Hematopoietic multipotent progenitor cell (in vitro differentiated cells): ENCODE measurements at regions not wholly inside any gene's neighbourhood (a gene's known extent, or its start where the extent isn't known, plus 50 kb on each side); places are given as distances from the start of the nearest gene placed in this dataset.
"Not testable (repeated sequence)": the region's sequence is repeated elsewhere in the genome, so short reads cannot be mapped to it uniquely, and the experiment has no call there.

Source experiments
- DNase-seq, 3 donors: peaks; one replicate each; pipeline ENCODE4 v3.0.0-alpha.2; 2011 to 2015; ENCODE audit warnings: low read depth in 2 of 3, low spot score in 2 of 3

- DNase-seq = no peak
Measured at GRCh38 chr5:174462129-174462528, 262.3 kb upstream of the MSX2 start.

GRCh38 chr5:174464504-174465165, 259.7 kb upstream of the MSX2 start:
- DNase-seq = no peak

- DNase-seq = not testable (repeated sequence)
Measured at GRCh38 chr5:174471528-174471927, 252.9 kb upstream of the MSX2 start.

DNA sequence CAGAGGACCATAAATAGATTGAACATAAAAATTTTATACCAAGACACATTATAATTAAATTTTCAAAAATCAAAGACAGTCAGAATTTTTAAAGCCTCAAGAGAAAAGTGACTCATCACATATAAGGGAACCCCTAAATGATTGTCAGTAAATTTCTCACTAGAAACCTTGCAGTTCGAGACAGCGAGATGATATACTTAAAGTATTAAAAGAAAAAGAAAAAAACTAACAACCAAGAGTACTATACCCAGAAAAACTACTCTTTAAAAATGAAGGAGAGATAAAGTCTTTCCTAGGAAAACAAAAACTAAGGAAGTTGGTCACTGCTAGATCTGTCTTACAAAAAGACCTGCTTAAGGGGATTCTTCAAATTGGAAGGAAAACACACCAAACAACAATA, 251.4 kb upstream of the MSX2 start:
- DNase-seq = no peak

- not testable (repeated sequence) for DNase-seq
Measured at GRCh38 chr5:174476001-174476400, 248.4 kb upstream of the MSX2 start.

DNA sequence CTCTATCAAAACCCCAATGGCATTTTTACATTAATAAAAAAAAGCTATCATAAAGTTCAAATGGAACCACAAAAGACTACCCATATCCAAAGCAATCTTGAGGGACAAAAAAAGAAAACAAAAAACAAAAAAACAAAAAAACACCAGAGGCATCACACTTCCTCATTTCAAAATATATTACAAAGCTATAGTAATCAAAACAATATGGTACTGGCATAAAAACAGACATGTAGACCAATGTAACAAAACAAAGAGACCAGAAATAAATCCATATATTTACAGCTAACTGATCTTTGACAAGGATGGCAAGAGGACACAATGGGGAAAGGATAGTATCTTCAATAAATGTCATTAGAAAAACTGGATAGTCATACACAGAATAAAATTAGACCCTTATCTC, 245.1 kb upstream of the MSX2 start:
- no peak for DNase-seq

GRCh38 chr5:174481737-174482136, 242.6 kb upstream of the MSX2 start:
- DNase-seq = no peak

DNA sequence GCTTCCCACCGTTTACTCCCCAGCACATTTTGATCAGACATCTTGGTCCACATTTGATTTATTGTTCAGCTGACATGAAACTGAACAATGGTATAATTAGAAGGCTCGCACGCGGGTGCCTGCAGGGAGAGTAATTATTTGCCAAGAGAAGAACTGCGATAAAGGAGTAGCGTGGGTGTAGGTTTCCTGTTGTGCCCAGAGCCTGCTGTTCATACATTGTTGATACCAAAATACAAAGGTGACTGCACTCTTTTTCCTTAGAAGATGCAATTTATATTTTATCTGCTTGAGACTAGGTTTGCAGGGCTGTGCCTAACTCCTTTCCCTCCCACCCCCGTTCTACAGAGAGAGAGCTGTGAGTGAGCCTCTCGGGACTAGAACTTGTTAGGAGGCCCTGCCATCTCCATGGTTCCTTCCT, 241.8 kb upstream of the MSX2 start:
- DNase-seq = no peak

GRCh38 chr5:174483411-174483810, 241.0 kb upstream of the MSX2 start:
- no peak for DNase-seq

DNA sequence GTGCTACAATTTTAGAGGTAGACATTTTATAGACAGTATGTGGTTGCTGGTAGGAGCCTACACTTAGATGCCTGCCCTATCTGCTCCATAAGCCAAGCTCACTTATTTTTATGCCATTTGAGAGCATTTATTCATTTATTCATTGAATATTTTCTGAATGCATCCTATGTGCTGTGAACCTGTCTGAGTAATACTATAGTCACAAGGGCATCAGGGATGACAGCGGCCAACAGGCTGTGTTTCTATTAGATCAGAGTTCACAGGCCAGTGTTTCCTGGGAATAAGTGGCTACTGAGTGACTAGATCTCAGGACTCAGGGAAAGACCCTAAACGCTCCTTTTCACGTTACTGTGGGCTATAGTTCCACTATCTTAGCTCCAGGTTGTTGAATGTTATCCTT, 235.2 kb upstream of the MSX2 start:
- DNase-seq = no peak

GRCh38 chr5:174489920-174490597, 234.3 kb upstream of the MSX2 start:
- DNase-seq = no peak

DNA sequence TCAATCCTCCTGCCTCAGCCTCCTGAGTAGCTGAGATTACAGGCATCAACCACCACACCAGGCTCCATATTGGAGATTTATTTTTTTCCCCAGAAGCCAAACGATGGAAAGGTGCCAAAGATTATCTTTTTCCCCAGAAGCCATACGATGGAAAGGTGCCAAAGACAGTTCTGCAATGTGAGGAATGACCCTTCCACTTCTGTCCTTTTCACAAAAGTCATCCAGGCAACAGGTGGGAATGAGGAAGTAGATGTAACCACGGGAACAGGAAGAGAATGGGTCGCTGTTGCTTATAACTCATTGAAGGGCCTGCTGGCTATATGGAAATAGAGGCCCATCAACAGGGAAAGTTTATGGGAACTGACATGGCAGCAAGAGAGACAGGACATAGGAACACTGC, 233.7 kb upstream of the MSX2 start:
- DNase-seq = no peak

DNA sequence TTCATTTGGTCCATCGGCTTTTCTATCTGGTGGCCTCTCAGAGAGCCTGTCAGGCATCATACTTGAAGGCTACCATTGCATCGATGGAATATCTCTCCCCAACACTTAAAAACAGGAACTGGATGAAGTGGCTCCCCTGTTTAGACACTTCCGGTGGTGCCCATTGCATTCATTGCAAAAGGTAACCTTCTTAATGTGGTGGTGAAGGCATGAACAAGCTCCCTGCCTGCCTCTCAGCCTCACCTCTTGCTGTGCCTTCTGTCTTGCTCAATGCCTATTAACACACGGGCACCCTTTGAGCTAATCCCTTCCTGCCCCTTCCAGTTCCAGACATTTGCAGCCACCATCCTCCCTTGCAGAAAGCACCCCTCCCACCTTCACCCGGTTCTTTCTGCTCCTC, 233.1 kb upstream of the MSX2 start:
- DNase-seq = no peak

GRCh38 chr5:174491761-174492350, 232.5 kb upstream of the MSX2 start:
- no peak for DNase-seq

- DNase-seq = no peak
Measured at GRCh38 chr5:174493530-174493929, 230.9 kb upstream of the MSX2 start.

DNA sequence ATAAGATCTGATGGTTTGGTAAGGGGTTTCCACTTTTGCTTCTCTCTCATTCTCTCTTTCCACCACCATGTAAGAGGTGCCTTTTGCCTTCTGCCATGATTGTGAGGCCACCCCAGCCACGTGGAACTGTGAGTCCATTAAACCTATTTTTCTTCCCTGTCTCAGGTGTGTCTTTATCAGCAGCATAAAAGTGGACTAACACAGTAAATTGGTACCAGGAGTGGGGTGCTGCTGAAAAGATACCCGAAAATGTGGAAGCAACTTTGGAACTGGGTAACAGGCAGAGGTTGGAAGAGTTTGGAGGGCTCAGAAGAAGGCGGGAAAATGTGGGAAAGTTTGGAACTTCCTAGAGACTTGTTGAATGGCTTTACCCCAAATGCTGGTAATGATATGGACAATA, 226.4 kb upstream of the MSX2 start:
- DNase-seq = not testable (repeated sequence)

- DNase-seq = not testable (repeated sequence)
Measured at GRCh38 chr5:174498575-174498974, 225.8 kb upstream of the MSX2 start.

DNA sequence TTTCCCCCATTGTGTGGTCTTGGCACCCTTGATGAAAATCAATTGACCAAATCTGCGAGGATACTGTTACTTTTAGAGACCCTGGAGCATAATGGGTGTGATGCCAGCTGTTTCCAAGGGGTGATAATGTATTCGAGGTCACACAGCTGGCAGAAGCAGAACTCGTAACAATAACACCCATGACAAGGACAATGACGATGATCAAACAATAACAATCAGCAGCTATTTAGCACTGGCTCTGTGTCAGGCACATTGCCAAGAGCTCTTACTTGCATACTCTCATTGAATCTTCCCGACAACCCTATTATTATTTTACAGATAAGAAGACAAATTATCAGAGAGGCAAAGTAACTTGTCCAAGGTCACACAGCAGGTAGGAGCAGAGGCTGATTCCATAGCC, 223.7 kb upstream of the MSX2 start:
- no peak for DNase-seq

GRCh38 chr5:174501461-174502069, 222.8 kb upstream of the MSX2 start:
- no peak for DNase-seq

GRCh38 chr5:174503086-174503460, 221.3 kb upstream of the MSX2 start:
- no peak for DNase-seq

GRCh38 chr5:174503461-174504265, 220.7 kb upstream of the MSX2 start:
- no peak for DNase-seq
